ENCODE measurements at regions not wholly inside any gene's neighbourhood (a gene's known extent, or its start where the extent isn't known, plus 50 kb on each side); places are given as distances from the start of the nearest gene placed in this dataset.

DNA sequence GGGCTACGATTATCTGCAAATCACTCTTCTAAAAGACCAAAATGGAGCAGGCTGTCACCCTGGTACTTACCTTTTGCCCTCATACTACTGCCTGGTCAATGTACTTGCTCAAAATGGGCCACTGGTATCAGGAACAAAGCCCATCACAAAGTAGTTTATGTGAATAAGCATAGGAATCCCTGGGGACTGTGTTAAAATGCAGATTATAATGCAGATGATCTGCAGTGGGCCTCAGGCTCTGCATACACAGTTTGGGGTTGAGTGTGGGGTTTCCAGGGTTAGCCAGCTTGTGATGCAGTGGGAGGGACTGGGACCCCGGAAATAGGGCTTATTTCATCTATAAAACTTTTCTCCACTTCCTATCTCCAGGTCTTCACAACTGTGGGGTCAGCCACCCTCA is 173.1 kb downstream of the HSD17B3 start (continued):
- TF ChIP-seq ZNF551 (CRISPR knock-in tag; IDR thresholded peaks at IDR 0.05) (no peak), TAF15 (IDR thresholded peaks at IDR 0.05; ENCODE audit: low read depth, low read length) (no peak), ARID2 (IDR thresholded peaks at IDR 0.05) (no peak), NFIX (CRISPR knock-in tag; IDR thresholded peaks at IDR 0.05; ENCODE audit: low read depth) (no peak), RFX5 (IDR thresholded peaks at IDR 0.05; ENCODE audit: low read depth, low read length) (no peak), ZFP30 (CRISPR knock-in tag; IDR thresholded peaks at IDR 0.05; ENCODE audit: borderline replicate concordance) (no peak), NUFIP1 (IDR thresholded peaks at IDR 0.05; ENCODE audit: partially characterized antibody) (no peak), ZSCAN32 (CRISPR knock-in tag; IDR thresholded peaks at IDR 0.05) (no peak), MED1 (CRISPR knock-in tag; IDR thresholded peaks at IDR 0.05; ENCODE audit: borderline replicate concordance) (no peak)

DNA sequence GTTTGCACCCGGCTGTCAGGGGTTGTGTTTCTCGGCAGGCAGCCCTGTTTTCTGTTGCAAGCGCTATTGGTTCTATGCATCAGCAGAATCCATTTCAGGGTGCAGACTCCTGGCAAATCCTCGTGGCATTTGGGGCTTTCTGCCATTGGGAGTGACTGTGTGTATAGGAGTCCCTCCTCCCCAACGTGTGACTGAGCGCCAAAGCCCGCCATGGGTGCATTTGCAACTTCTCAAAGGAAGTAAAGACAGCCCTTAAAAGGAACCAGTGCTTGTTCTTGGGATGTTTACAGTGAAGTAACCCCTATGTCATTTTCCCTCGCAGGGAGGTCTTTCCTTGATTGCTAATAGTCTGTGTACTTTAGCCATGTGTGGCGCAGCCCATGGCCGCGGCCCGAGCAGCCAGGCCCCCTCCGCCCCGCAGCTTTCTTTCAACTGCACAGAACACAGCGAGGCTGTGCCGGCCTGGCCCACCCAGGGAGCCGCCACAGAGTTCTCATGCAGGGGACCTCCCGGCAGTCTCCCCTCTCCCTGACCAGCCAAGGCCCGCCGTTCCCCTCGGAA is 175.6 kb downstream of the HSD17B3 start:
- Histone ChIP-seq H4K20me1 (replicated peaks; ENCODE audit: control insufficient read depth, insufficient read depth, low read length) (no peaks in the 10 kb centered on the region), H3K27me3 (ENCODE audit: control insufficient read depth in 2 of 2, insufficient read depth in 2 of 2, low read length in 2 of 2) (peaks cover 15 to 58% of the 10 kb centered on the region in 2 experiments; a peak in 4 of 5 replicates), H3K4me1 (replicated peaks in 1 of 2; ENCODE audit: control insufficient read depth in 2 of 2, insufficient read depth in 2 of 2, low read length in 2 of 2) (no peaks in the 10 kb centered on the region; a peak in 1 of 5 replicates), H3K9me3 (replicated peaks; ENCODE audit: control insufficient read depth, insufficient read depth, low read depth, low read length) (no peaks in the 10 kb centered on the region), H3K79me2 (ENCODE audit: control insufficient read depth, insufficient read depth, low read length) (no peaks in the 10 kb centered on the region), H3K4me2 (ENCODE audit: insufficient read depth, low read length) (no peak overlapping the region), H3K9ac (ENCODE audit: insufficient read depth in 1 of 2, low read depth in 2 of 2, low read length in 2 of 2) (no peak overlapping the region), H3K9me1 (ENCODE audit: control insufficient read depth, insufficient read depth, low read length) (no peaks in the 10 kb centered on the region), H3K4me3 (no peak overlapping the region), H2AFZ (ENCODE audit: low read depth, low read length) (no peak overlapping the region), H3K36me3 (ENCODE audit: control insufficient read depth, insufficient read depth, low read length) (no peaks in the 10 kb centered on the region), H3K27ac (ENCODE audit: extremely low read depth, low read depth, low read length) (no peak overlapping the region)
- FAIRE-seq (no peak), ATAC-seq (no peak), DNase-seq (ENCODE audit: extremely low read depth in 1 of 4, low spot score in 3 of 4) (no peak)
- ChIA-PET CTCF (ENCODE audit: low intra/inter-chr PET ratio) (no interaction called here), POLR2A (interaction anchor here (1.5 kb wide), 1 partner anchor 12 kb away, joined by 3 read pairs; no protein-coding TSS in a partner anchor)
- in situ Hi-C loops (cut with MboI) (no loop called here), intact Hi-C loops (cut with micrococcal nuclease) (no loop called here)
- TF ChIP-seq FOXJ3 (CRISPR knock-in tag; IDR thresholded peaks at IDR 0.05), result no peak
- no peak for TF ChIP-seq OTX1 (CRISPR knock-in tag; IDR thresholded peaks at IDR 0.05)
- TF ChIP-seq NCOA4 (IDR thresholded peaks at IDR 0.05; ENCODE audit: partially characterized antibody), result no peak
- TF ChIP-seq, protein P1, sequence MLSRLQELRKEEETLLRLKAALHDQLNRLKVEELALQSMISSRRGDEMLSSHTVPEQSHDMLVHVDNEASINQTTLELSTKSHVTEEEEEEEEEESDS (CRISPR knock-in tag; IDR thresholded peaks at IDR 0.05), result no peak
- no peak for TF ChIP-seq ZNF586 (CRISPR knock-in tag; conservative IDR thresholded peaks at IDR 0.05)
- BruUV-seq (replicated peaks), result no TSS peak
- WGBS (ENCODE audit: insufficient coverage, low coverage, missing lambda C conversion rate), result 2% methylated on average over 19 of the region's 21 CpGs
